ENCODE measurements at regions not wholly inside any gene's neighbourhood (a gene's known extent, or its start where the extent isn't known, plus 50 kb on each side); places are given as distances from the start of the nearest gene placed in this dataset.
"Not testable (repeated sequence)": the region's sequence is repeated elsewhere in the genome, so short reads cannot be mapped to it uniquely, and the experiment has no call there.

GRCh38 chr21:28089599-28090441 is 902.9 kb downstream of the LTN1 start:
- Mint-ChIP-seq H3K36me3 (no peaks in the 10 kb centered on the region), H3K4me1 (no peaks in the 10 kb centered on the region), H3K4me3 (no peak overlapping the region), H3K27ac (no peak overlapping the region), H3K9me3 (no peaks in the 10 kb centered on the region)
- ATAC-seq (no peak), DNase-seq (ENCODE audit: low spot score in 2 of 2) (no peak)

- H3K27ac Mint-ChIP-seq = no peak overlapping the region
- ATAC-seq = no peak
- H3K4me1 Mint-ChIP-seq = no peaks in the 10 kb centered on the region
- H3K4me3 Mint-ChIP-seq = no peak overlapping the region
- no peaks in the 10 kb centered on the region for H3K36me3 Mint-ChIP-seq
- DNase-seq (ENCODE audit: low spot score in 2 of 2) = no peak
- H3K9me3 Mint-ChIP-seq = peaks cover 5% of the 10 kb centered on the region
These were observed 905.7 kb downstream of the LTN1 start for GRCh38 chr21:28086861-28087581.

- H3K27ac Mint-ChIP-seq = no peak overlapping the region
- peaks cover 5% of the 10 kb centered on the region for H3K9me3 Mint-ChIP-seq
- H3K4me3 Mint-ChIP-seq = no peak overlapping the region
- H3K4me1 Mint-ChIP-seq = no peaks in the 10 kb centered on the region
- DNase-seq (ENCODE audit: low spot score in 2 of 2) = no peak
- ATAC-seq = no peak
- H3K36me3 Mint-ChIP-seq = no peaks in the 10 kb centered on the region
These were observed 907.7 kb downstream of the LTN1 start for GRCh38 chr21:28084951-28085350.

- H3K4me1 Mint-ChIP-seq = no peaks in the 10 kb centered on the region
- H3K4me3 Mint-ChIP-seq = no peak overlapping the region
- peaks cover 5% of the 10 kb centered on the region for H3K9me3 Mint-ChIP-seq
- no peaks in the 10 kb centered on the region for H3K36me3 Mint-ChIP-seq
- no peak overlapping the region for H3K27ac Mint-ChIP-seq
- no peak for ATAC-seq
- DNase-seq (ENCODE audit: low spot score in 2 of 2) = no peak
These were observed 909.3 kb downstream of the LTN1 start for GRCh38 chr21:28083350-28083749.

GRCh38 chr21:28078126-28078525 is 914.6 kb downstream of the LTN1 start:
- no peak for ATAC-seq
- no peak overlapping the region for H3K27ac Mint-ChIP-seq
- DNase-seq (ENCODE audit: low spot score in 2 of 2) = no peak
- peaks cover 5% of the 10 kb centered on the region for H3K9me3 Mint-ChIP-seq
- H3K36me3 Mint-ChIP-seq = no peaks in the 10 kb centered on the region
- no peaks in the 10 kb centered on the region for H3K4me1 Mint-ChIP-seq
- no peak overlapping the region for H3K4me3 Mint-ChIP-seq

GRCh38 chr21:28074676-28075075 is 918.0 kb downstream of the LTN1 start:
- H3K36me3 Mint-ChIP-seq = no peaks in the 10 kb centered on the region
- H3K27ac Mint-ChIP-seq = no peak overlapping the region
- no peak for ATAC-seq
- H3K9me3 Mint-ChIP-seq = peaks cover 4% of the 10 kb centered on the region
- no peak for DNase-seq (ENCODE audit: low spot score in 2 of 2)
- no peaks in the 10 kb centered on the region for H3K4me1 Mint-ChIP-seq
- H3K4me3 Mint-ChIP-seq = no peak overlapping the region

- no peak for ATAC-seq
- no peak for DNase-seq (ENCODE audit: low spot score in 2 of 2)
- Mint-ChIP-seq H3K36me3 (no peaks in the 10 kb centered on the region), H3K4me3 (no peak overlapping the region), H3K27ac (no peak overlapping the region), H3K9me3 (peaks cover 4% of the 10 kb centered on the region), H3K4me1 (no peaks in the 10 kb centered on the region)
These were observed 920.1 kb downstream of the LTN1 start for GRCh38 chr21:28072601-28073000.

GRCh38 chr21:28069450-28069923 is 923.2 kb downstream of the LTN1 start:
- ATAC-seq (no peak), DNase-seq (ENCODE audit: low spot score in 2 of 2) (no peak)
- Mint-ChIP-seq H3K4me1 (no peaks in the 10 kb centered on the region), H3K9me3 (peaks cover 4% of the 10 kb centered on the region), H3K27ac (no peak overlapping the region), H3K4me3 (no peak overlapping the region), H3K36me3 (no peaks in the 10 kb centered on the region)

- Mint-ChIP-seq H3K27ac (no peak overlapping the region), H3K36me3 (no peaks in the 10 kb centered on the region)
- no peak for ATAC-seq
These were observed 924.0 kb downstream of the LTN1 start for GRCh38 chr21:28068455-28069358.

GRCh38 chr21:28066596-28067387 is 925.9 kb downstream of the LTN1 start:
- Mint-ChIP-seq H3K4me1 (no peaks in the 10 kb centered on the region), H3K4me3 (no peak overlapping the region), H3K36me3 (no peaks in the 10 kb centered on the region), H3K27ac (no peak overlapping the region), H3K9me3 (no peaks in the 10 kb centered on the region)
- no peak for DNase-seq (ENCODE audit: low spot score in 2 of 2)
- ATAC-seq = no peak

More at GRCh38 chr21:28068455-28069358, 924.0 kb downstream of the LTN1 start:
- H3K9me3 Mint-ChIP-seq = peaks cover 4% of the 10 kb centered on the region
- DNase-seq (ENCODE audit: low spot score in 2 of 2) = no peak
- no peak overlapping the region for H3K4me3 Mint-ChIP-seq
- no peaks in the 10 kb centered on the region for H3K4me1 Mint-ChIP-seq

GRCh38 chr21:28066076-28066475 is 926.6 kb downstream of the LTN1 start:
- Mint-ChIP-seq H3K4me1 (no peaks in the 10 kb centered on the region), H3K27ac (no peak overlapping the region), H3K36me3 (no peaks in the 10 kb centered on the region), H3K9me3 (no peaks in the 10 kb centered on the region), H3K4me3 (no peak overlapping the region)
- no peak for DNase-seq (ENCODE audit: low spot score in 2 of 2)
- no peak for ATAC-seq

- Mint-ChIP-seq H3K36me3 (no peaks in the 10 kb centered on the region), H3K4me3 (no peak overlapping the region), H3K9me3 (no peaks in the 10 kb centered on the region), H3K27ac (no peak overlapping the region), H3K4me1 (no peaks in the 10 kb centered on the region)
- ATAC-seq = no peak
- DNase-seq (ENCODE audit: low spot score in 2 of 2) = no peak
These were observed 929.1 kb downstream of the LTN1 start for GRCh38 chr21:28063241-28064216.

GRCh38 chr21:28052956-28053355 is 939.7 kb downstream of the LTN1 start:
- not testable (repeated sequence) for DNase-seq (ENCODE audit: low spot score in 2 of 2); H3K36me3 Mint-ChIP-seq; H3K4me1 Mint-ChIP-seq; H3K27ac Mint-ChIP-seq; H3K9me3 Mint-ChIP-seq; ATAC-seq; H3K4me3 Mint-ChIP-seq

GRCh38 chr21:28051649-28052048 is 941.0 kb downstream of the LTN1 start:
- H3K36me3 Mint-ChIP-seq, ATAC-seq: not testable (repeated sequence)

More at GRCh38 chr21:28051649-28052048, 941.0 kb downstream of the LTN1 start:
- DNase-seq (ENCODE audit: low spot score in 2 of 2); H3K4me1 Mint-ChIP-seq; H3K27ac Mint-ChIP-seq; H3K4me3 Mint-ChIP-seq; H3K9me3 Mint-ChIP-seq: not testable (repeated sequence)
